ENCODE measurements at regions not wholly inside any gene's neighbourhood (a gene's known extent, or its start where the extent isn't known, plus 50 kb on each side); places are given as distances from the start of the nearest gene placed in this dataset.

DNA sequence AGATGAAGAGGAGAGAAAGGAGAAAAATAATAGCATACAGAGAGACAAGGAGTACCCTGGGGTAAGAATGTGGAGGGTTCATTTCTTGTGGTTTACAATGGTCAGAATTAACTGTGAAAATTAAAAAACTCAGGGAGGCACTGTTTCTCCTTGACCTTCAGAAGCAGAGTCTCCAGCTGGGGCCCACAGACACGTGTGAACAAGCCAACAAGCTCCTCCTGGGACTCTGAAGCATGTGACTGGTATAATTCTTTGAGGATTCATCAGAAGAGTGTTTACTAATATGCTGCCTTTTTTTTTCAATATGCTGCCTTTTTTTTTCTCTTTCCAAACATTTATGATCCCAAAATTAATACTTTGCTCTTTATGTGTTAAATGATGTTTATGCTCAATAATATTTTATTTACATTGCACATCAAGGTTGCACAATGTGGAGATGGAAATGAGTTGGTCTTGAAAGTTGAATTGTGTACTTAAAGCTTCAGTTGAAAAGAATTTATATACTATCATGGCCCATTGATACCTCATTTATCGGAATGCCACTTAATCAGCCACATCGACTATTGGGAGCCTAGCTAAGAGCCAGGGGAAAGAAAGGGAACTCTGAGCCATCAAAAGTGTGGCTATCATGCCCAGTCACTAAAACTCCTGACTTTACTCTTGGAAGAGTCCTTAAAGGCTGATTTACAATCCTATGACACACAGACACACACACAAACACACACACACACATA, 134.7 kb upstream of the RHOBTB1 start:
- Histone ChIP-seq H3K36me3 (replicated peaks; ENCODE audit: insufficient read depth, low read depth) (no peaks in the 10 kb centered on the region), H3K9me2 (replicated peaks; ENCODE audit: insufficient read depth) (no peaks in the 10 kb centered on the region), H3K27ac (no peak overlapping the region), H3K4me2 (no peak overlapping the region), H3K4me1 (ENCODE audit: insufficient read depth) (peaks cover 5% of the 10 kb centered on the region), H3K27me3 (no peaks in the 10 kb centered on the region), H3K79me2 (no peaks in the 10 kb centered on the region), H3K4me3 (no peak overlapping the region), H2AFZ (no peak overlapping the region), H4K20me1 (ENCODE audit: insufficient read depth, poor library complexity, severe bottlenecking) (no peaks in the 10 kb centered on the region), H3K9me3 (ENCODE audit: low read depth) (no peaks in the 10 kb centered on the region)
- DNase-seq (ENCODE audit: low spot score): no peak
- WGBS (ENCODE audit: low lambda C conversion rate, missing lambda C conversion rate): 79% methylated on average over 3 of the region's 3 CpGs
- TF ChIP-seq, protein P1, sequence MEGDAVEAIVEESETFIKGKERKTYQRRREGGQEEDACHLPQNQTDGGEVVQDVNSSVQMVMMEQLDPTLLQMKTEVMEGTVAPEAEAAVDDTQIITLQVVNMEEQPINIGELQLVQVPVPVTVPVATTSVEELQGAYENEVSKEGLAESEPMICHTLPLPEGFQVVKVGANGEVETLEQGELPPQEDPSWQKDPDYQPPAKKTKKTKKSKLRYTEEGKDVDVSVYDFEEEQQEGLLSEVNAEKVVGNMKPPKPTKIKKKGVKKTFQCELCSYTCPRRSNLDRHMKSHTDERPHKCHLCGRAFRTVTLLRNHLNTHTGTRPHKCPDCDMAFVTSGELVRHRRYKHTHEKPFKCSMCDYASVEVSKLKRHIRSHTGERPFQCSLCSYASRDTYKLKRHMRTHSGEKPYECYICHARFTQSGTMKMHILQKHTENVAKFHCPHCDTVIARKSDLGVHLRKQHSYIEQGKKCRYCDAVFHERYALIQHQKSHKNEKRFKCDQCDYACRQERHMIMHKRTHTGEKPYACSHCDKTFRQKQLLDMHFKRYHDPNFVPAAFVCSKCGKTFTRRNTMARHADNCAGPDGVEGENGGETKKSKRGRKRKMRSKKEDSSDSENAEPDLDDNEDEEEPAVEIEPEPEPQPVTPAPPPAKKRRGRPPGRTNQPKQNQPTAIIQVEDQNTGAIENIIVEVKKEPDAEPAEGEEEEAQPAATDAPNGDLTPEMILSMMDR (IDR thresholded peaks at IDR 0.05; ENCODE audit: poor library complexity): no peak
- no peak for TF ChIP-seq EZH2 (IDR thresholded peaks at IDR 0.05; ENCODE audit: borderline replicate concordance)
- TF ChIP-seq EZH2phosphoT487 (IDR thresholded peaks at IDR 0.05; ENCODE audit: low read depth, severe bottlenecking, unreplicated experiment): no peak

GRCh38 chr10:61076572-61077114, 132.7 kb upstream of the RHOBTB1 start:
- no peak for DNase-seq (ENCODE audit: low spot score)
- Histone ChIP-seq H3K36me3 (replicated peaks; ENCODE audit: insufficient read depth, low read depth) (no peaks in the 10 kb centered on the region), H3K9me2 (replicated peaks; ENCODE audit: insufficient read depth) (no peaks in the 10 kb centered on the region), H3K4me2 (no peak overlapping the region), H3K27me3 (no peaks in the 10 kb centered on the region), H4K20me1 (ENCODE audit: insufficient read depth, poor library complexity, severe bottlenecking) (no peaks in the 10 kb centered on the region), H3K4me3 (no peak overlapping the region), H2AFZ (no peak overlapping the region), H3K4me1 (ENCODE audit: insufficient read depth) (peaks cover 5% of the 10 kb centered on the region), H3K27ac (no peak overlapping the region), H3K79me2 (no peaks in the 10 kb centered on the region), H3K9me3 (ENCODE audit: low read depth) (no peaks in the 10 kb centered on the region)
- TF ChIP-seq, protein P1 (IDR thresholded peaks at IDR 0.05; ENCODE audit: poor library complexity): no peak
- TF ChIP-seq EZH2phosphoT487 (IDR thresholded peaks at IDR 0.05; ENCODE audit: low read depth, severe bottlenecking, unreplicated experiment) (no peak), EZH2 (IDR thresholded peaks at IDR 0.05; ENCODE audit: borderline replicate concordance) (no peak)
- 70% methylated on average over 1 of the region's 1 CpG for WGBS (ENCODE audit: low lambda C conversion rate, missing lambda C conversion rate)

GRCh38 chr10:61073391-61073790, 129.4 kb upstream of the RHOBTB1 start:
- Histone ChIP-seq H3K4me2 (no peak overlapping the region), H3K9me3 (ENCODE audit: low read depth) (no peaks in the 10 kb centered on the region), H4K20me1 (ENCODE audit: insufficient read depth, poor library complexity, severe bottlenecking) (no peaks in the 10 kb centered on the region), H2AFZ (no peak overlapping the region), H3K36me3 (replicated peaks; ENCODE audit: insufficient read depth, low read depth) (no peaks in the 10 kb centered on the region), H3K79me2 (no peaks in the 10 kb centered on the region), H3K27me3 (no peaks in the 10 kb centered on the region), H3K27ac (no peak overlapping the region), H3K9me2 (replicated peaks; ENCODE audit: insufficient read depth) (no peaks in the 10 kb centered on the region), H3K4me3 (no peak overlapping the region), H3K4me1 (ENCODE audit: insufficient read depth) (peaks cover 5% of the 10 kb centered on the region)
- 96% methylated on average over 2 of the region's 2 CpGs for WGBS (ENCODE audit: low lambda C conversion rate, missing lambda C conversion rate)
- DNase-seq (ENCODE audit: low spot score): no peak
- TF ChIP-seq EZH2 (IDR thresholded peaks at IDR 0.05; ENCODE audit: borderline replicate concordance): no peak
- TF ChIP-seq EZH2phosphoT487 (IDR thresholded peaks at IDR 0.05; ENCODE audit: low read depth, severe bottlenecking, unreplicated experiment): no peak
- TF ChIP-seq, protein P1 (IDR thresholded peaks at IDR 0.05; ENCODE audit: poor library complexity): no peak
